BE2C (cell line): ENCODE measurements at regions not wholly inside any gene's neighbourhood (a gene's known extent, or its start where the extent isn't known, plus 50 kb on each side); places are given as distances from the start of the nearest gene placed in this dataset.

ENCODE experiments used
- DNase-seq: peaks from one replicate; pipeline ENCODE4 v3.0.0-alpha.2; 2020
- H3K27me3 ChIP-seq: fragments of 250-450 bp; sonication (Bioruptor Pico); 2 replicates; pipeline ENCODE4 v1.5.1; 2020; ENCODE audit warnings: mild to moderate bottlenecking
- H3K36me3 ChIP-seq: fragments of 250-450 bp; sonication (Bioruptor Pico); 2 replicates; pipeline ENCODE4 v1.5.1; 2020; ENCODE audit warnings: mild to moderate bottlenecking
- H3K4me1 ChIP-seq: fragments of 250-450 bp; sonication (Bioruptor Pico); 2 replicates; pipeline ENCODE4 v1.5.1; 2020
- H3K4me3 ChIP-seq: 2 replicates; pipeline ENCODE4 v1.5.1; 2011; ENCODE audit warnings: low read depth, low read length
- H3K9me3 ChIP-seq: fragments of 250-450 bp; sonication (Bioruptor Pico); 2 replicates; pipeline ENCODE4 v1.5.1; 2020
- TF ChIP-seq, protein P1 (sequence below): IDR thresholded peaks from 2 replicates; pipeline ENCODE4 v1.5.1; 2012; ENCODE audit warnings: mild to moderate bottlenecking, low read depth, low read length

DNA sequence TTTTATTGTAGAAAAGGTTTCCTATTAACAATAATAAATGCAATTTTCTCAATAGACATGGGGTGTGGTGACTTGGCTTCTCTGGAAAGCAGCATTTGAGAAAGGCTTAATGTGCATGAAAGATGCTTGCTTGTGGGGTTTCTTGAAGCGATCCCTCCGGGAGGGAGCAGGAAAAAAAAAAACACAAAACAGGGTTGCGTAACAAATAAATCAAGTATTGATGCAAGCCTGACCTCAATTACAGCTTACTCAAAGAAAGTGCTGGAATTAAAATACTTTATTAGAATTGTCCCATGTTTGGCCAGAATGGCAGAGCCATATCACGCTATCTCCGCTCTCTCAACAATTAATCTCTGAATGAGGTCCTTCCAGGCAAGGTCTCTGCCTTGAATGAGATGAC, 1612.5 kb downstream of the REEP3 start:
- Histone ChIP-seq H3K4me1 (no peaks in the 10 kb centered on the region), H3K9me3 (no peaks in the 10 kb centered on the region), H3K4me3 (no peak overlapping the region), H3K27me3 (no peaks in the 10 kb centered on the region), H3K36me3 (no peaks in the 10 kb centered on the region)
- TF ChIP-seq, protein P1, sequence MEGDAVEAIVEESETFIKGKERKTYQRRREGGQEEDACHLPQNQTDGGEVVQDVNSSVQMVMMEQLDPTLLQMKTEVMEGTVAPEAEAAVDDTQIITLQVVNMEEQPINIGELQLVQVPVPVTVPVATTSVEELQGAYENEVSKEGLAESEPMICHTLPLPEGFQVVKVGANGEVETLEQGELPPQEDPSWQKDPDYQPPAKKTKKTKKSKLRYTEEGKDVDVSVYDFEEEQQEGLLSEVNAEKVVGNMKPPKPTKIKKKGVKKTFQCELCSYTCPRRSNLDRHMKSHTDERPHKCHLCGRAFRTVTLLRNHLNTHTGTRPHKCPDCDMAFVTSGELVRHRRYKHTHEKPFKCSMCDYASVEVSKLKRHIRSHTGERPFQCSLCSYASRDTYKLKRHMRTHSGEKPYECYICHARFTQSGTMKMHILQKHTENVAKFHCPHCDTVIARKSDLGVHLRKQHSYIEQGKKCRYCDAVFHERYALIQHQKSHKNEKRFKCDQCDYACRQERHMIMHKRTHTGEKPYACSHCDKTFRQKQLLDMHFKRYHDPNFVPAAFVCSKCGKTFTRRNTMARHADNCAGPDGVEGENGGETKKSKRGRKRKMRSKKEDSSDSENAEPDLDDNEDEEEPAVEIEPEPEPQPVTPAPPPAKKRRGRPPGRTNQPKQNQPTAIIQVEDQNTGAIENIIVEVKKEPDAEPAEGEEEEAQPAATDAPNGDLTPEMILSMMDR, result no peak
- no peak for DNase-seq

DNA sequence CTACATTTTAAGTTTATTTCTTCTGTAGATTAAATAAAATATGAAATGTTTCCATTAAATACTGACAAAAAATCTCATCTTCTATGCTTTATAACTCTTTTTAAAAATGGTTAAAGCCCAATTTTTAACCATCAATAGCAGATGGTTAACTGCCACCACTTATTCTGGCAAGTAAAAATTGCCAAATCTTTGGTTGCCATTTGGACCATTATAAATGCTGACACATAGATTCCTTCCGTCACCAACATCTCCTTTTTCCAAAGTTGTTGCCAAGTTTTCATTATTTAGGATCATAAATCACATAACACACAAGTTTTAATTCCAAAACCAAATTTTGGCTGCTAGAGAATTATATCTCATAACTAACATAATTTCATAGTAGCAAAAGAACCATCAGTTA, 1614.3 kb downstream of the REEP3 start:
- DNase-seq, result no peak
- no peaks in the 10 kb centered on the region for H3K9me3 ChIP-seq
- H3K4me3 ChIP-seq, result no peak overlapping the region
- no peaks in the 10 kb centered on the region for H3K27me3 ChIP-seq
- no peaks in the 10 kb centered on the region for H3K4me1 ChIP-seq
- H3K36me3 ChIP-seq, result no peaks in the 10 kb centered on the region
- TF ChIP-seq, protein P1, result no peak

- Histone ChIP-seq H3K4me3 (no peak overlapping the region), H3K36me3 (no peaks in the 10 kb centered on the region), H3K4me1 (no peaks in the 10 kb centered on the region), H3K27me3 (no peaks in the 10 kb centered on the region), H3K9me3 (no peaks in the 10 kb centered on the region)
- DNase-seq, result no peak
- TF ChIP-seq, protein P1, result no peak
Observed at GRCh38 chr10:65142641-65143435, 1621.6 kb downstream of the REEP3 start.

GRCh38 chr10:65143723-65144122, 1622.5 kb downstream of the REEP3 start:
- no peaks in the 10 kb centered on the region for H3K9me3 ChIP-seq
- no peak overlapping the region for H3K4me3 ChIP-seq
- no peaks in the 10 kb centered on the region for H3K27me3 ChIP-seq
- TF ChIP-seq, protein P1, result no peak
- no peaks in the 10 kb centered on the region for H3K4me1 ChIP-seq
- no peaks in the 10 kb centered on the region for H3K36me3 ChIP-seq
- no peak for DNase-seq

- TF ChIP-seq, protein P1, result no peak
- H3K9me3 ChIP-seq, result no peaks in the 10 kb centered on the region
- H3K4me3 ChIP-seq, result no peak overlapping the region
- no peaks in the 10 kb centered on the region for H3K36me3 ChIP-seq
- H3K27me3 ChIP-seq, result no peaks in the 10 kb centered on the region
- no peaks in the 10 kb centered on the region for H3K4me1 ChIP-seq
- DNase-seq, result no peak
Observed at GRCh38 chr10:65149878-65150277, 1628.7 kb downstream of the REEP3 start.

DNA sequence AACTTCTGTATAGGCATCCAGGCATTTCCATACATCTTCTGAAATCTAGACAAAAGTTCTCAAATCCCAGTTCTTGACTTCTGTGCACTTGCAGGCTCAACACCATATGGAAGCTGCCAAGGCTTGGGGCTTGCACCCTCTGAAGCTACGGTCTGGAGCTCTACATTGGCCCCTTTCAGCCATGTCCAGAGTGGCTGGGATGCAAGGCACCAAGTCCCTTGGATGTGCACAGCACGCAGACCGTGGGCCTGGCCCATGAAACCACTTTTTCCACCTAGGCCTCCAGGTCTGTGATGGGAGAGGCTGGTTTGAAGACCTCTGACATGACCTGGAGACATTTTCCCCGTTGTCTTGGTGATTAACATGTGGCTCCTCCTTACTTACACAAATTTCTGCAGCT, 1645.1 kb downstream of the REEP3 start:
- Histone ChIP-seq H3K4me1 (peaks cover 3% of the 10 kb centered on the region; the same call in 1 of the 2 replicates), H3K4me3 (no peak overlapping the region), H3K27me3 (no peaks in the 10 kb centered on the region), H3K36me3 (no peaks in the 10 kb centered on the region), H3K9me3 (no peaks in the 10 kb centered on the region)
- TF ChIP-seq, protein P1, result no peak
- no peak for DNase-seq
